Epithelial cell of esophagus (primary cell): ENCODE measurements at regions not wholly inside any gene's neighbourhood (a gene's known extent, or its start where the extent isn't known, plus 50 kb on each side); places are given as distances from the start of the nearest gene placed in this dataset.

Experiments used
- DNase-seq: peaks from one replicate; pipeline ENCODE4 v3.0.0; 2010; ENCODE audit warnings: low read depth
- H3K4me3 ChIP-seq: 2 replicates; pipeline ENCODE4 v1.5.1; 2011; ENCODE audit warnings: mild to moderate bottlenecking, low read length, control low read depth
- CTCF ChIP-seq: IDR thresholded peaks from 2 replicates; pipeline ENCODE4 v1.5.1; 2011; ENCODE audit warnings: low read depth, mild to moderate bottlenecking, low read length, control low read depth, inconsistent platforms; ENCODE audit not compliant: insufficient read depth; ENCODE audit errors: missing control alignments

GRCh38 chr2:145592361-145592760 lies 1072.4 kb upstream of the ZEB2 start:
- peak; percentile 29 for DNase-seq
- H3K4me3 ChIP-seq: no peak overlapping the region
- no peak for TF ChIP-seq CTCF

- H3K4me3 ChIP-seq: no peak overlapping the region
- no peak for TF ChIP-seq CTCF
- DNase-seq: peak; percentile 75
These were observed 1071.3 kb upstream of the ZEB2 start for GRCh38 chr2:145591109-145591809.

GRCh38 chr2:145587922-145588321 lies 1068.0 kb upstream of the ZEB2 start:
- no peak for DNase-seq
- TF ChIP-seq CTCF: no peak
- no peak overlapping the region for H3K4me3 ChIP-seq

GRCh38 chr2:145584353-145584752 lies 1064.4 kb upstream of the ZEB2 start:
- no peak for DNase-seq
- no peak for TF ChIP-seq CTCF
- H3K4me3 ChIP-seq: no peak overlapping the region

- no peak overlapping the region for H3K4me3 ChIP-seq
- no peak for TF ChIP-seq CTCF
- no peak for DNase-seq
These were observed 1053.7 kb upstream of the ZEB2 start for GRCh38 chr2:145573608-145574007.

GRCh38 chr2:145572238-145572637 lies 1052.3 kb upstream of the ZEB2 start:
- no peak for DNase-seq
- H3K4me3 ChIP-seq: no peak overlapping the region
- no peak for TF ChIP-seq CTCF

- no peak for TF ChIP-seq CTCF
- H3K4me3 ChIP-seq: no peak overlapping the region
- DNase-seq: peak; percentile 74
These were observed 1049.2 kb upstream of the ZEB2 start for GRCh38 chr2:145569108-145569507.
